Breast epithelium (tissue), 4 donors: ENCODE measurements at regions not wholly inside any gene's neighbourhood (a gene's known extent, or its start where the extent isn't known, plus 50 kb on each side); places are given as distances from the start of the nearest gene placed in this dataset.

Source experiments
- DNase-seq, 2 donors: peaks; one replicate each; pipeline ENCODE4 v3.0.0-alpha.2; 2019; ENCODE audit warnings: low spot score in 2 of 2
- H3K27ac ChIP-seq, 2 donors: fragments of 200-600 bp; sonication (generic) in 1 of 2; one replicate each; pipeline ENCODE4 v1.5.1; 2016 to 2019; ENCODE audit warnings: mild to moderate bottlenecking in 1 of 2
- H3K27me3 ChIP-seq, 2 donors: fragments of 200-600 bp; sonication (generic) in 1 of 2; one replicate each; pipeline versions ENCODE4 v1.5.1 to v1.6.0; 2017 to 2019; ENCODE audit warnings: control low read depth in 1 of 2, mild to moderate bottlenecking in 1 of 2
- H3K36me3 ChIP-seq: fragments of 200-600 bp; one replicate; pipeline ENCODE4 v1.5.1; 2019
- H3K4me1 ChIP-seq, 2 donors: fragments of 200-600 bp; sonication (generic); one replicate each; pipeline ENCODE4 v1.5.1; 2016 to 2019; ENCODE audit warnings: control low read depth in 1 of 2
- H3K4me3 ChIP-seq, 3 donors: fragments of 200-600 bp; sonication (generic); 1 replicate in 2 of 3; 2 replicates in 1 of 3; pipeline ENCODE4 v1.5.1; 2016 to 2019; ENCODE audit warnings: mild to moderate bottlenecking in 3 of 3, moderate library complexity in 2 of 3
- H3K9me3 ChIP-seq, 2 donors: fragments of 200-600 bp; sonication (generic) in 1 of 2; one replicate each; pipeline ENCODE4 v1.5.1; 2016 to 2019; ENCODE audit warnings: control low read depth in 1 of 2
- CTCF ChIP-seq, 3 donors: fragments of 450-650 bp; IDR thresholded peaks; one replicate each; pipeline ENCODE4 v1.5.1; 2016 to 2017; ENCODE audit warnings: antibody characterized with exemption in 3 of 3, mild to moderate bottlenecking in 3 of 3, moderate library complexity in 3 of 3
- POLR2A ChIP-seq: fragments of 450-650 bp; IDR thresholded peaks from one replicate; pipeline ENCODE4 v1.6.1; 2016; ENCODE audit warnings: antibody characterized with exemption, mild to moderate bottlenecking, moderate library complexity
- POLR2AphosphoS5 ChIP-seq, 3 donors: sonication (generic); formaldehyde crosslinking; IDR thresholded peaks; one replicate each; pipeline ENCODE4 v1.6.1; 2017; ENCODE audit warnings: antibody characterized with exemption in 3 of 3
- intact Hi-C: fragments of 100-400 bp; cut with DNase I; formaldehyde crosslinking; loops from one replicate; pipeline ENCODE4 v1.15.1; 2023; ENCODE audit warnings: low total_unique reads

GRCh38 chr4:123110147-123110546, 187.8 kb upstream of the NUDT6 start:
- H3K27ac ChIP-seq = no peak overlapping the region

GRCh38 chr4:123110685-123111084, 188.3 kb upstream of the NUDT6 start:
- H3K36me3 ChIP-seq = no peaks in the 10 kb centered on the region
- H3K4me3 ChIP-seq = no peak overlapping the region
- no peak for TF ChIP-seq POLR2A
- no peak for TF ChIP-seq POLR2AphosphoS5 (IDR thresholded peaks at IDR 0.05)
- TF ChIP-seq CTCF (IDR thresholded peaks at IDR 0.05) = no peak
- intact Hi-C loops = no loop called here
- H3K27me3 ChIP-seq = no peaks in the 10 kb centered on the region
- no peak for DNase-seq
- H3K27ac ChIP-seq = no peak overlapping the region
- no peaks in the 10 kb centered on the region for H3K4me1 ChIP-seq
- peaks cover 5 to 12% of the 10 kb centered on the region in 2 donors for H3K9me3 ChIP-seq

More at GRCh38 chr4:123110147-123110546, 187.8 kb upstream of the NUDT6 start:
- no peaks in the 10 kb centered on the region for H3K36me3 ChIP-seq
- no peaks in the 10 kb centered on the region for H3K27me3 ChIP-seq
- no peak for DNase-seq
- H3K9me3 ChIP-seq = peaks cover 5 to 12% of the 10 kb centered on the region in 2 donors
- no peak overlapping the region for H3K4me3 ChIP-seq
- intact Hi-C loops = no loop called here
- TF ChIP-seq CTCF (IDR thresholded peaks at IDR 0.05) (no peak), POLR2A (no peak), POLR2AphosphoS5 (IDR thresholded peaks at IDR 0.05) (no peak)
- H3K4me1 ChIP-seq = no peaks in the 10 kb centered on the region

GRCh38 chr4:123113155-123113554, 190.8 kb upstream of the NUDT6 start:
- no peak overlapping the region for H3K4me3 ChIP-seq
- H3K9me3 ChIP-seq = peaks cover 5 to 12% of the 10 kb centered on the region in 2 donors
- no peaks in the 10 kb centered on the region for H3K27me3 ChIP-seq
- intact Hi-C loops = no loop called here
- no peak overlapping the region for H3K27ac ChIP-seq
- TF ChIP-seq POLR2AphosphoS5 (IDR thresholded peaks at IDR 0.05) (no peak), CTCF (IDR thresholded peaks at IDR 0.05) (no peak), POLR2A (no peak)
- DNase-seq = no peak
- no peaks in the 10 kb centered on the region for H3K4me1 ChIP-seq
- H3K36me3 ChIP-seq = no peaks in the 10 kb centered on the region

- H3K9me3 ChIP-seq = peaks cover 5 to 12% of the 10 kb centered on the region in 2 donors
- H3K4me3 ChIP-seq = no peak overlapping the region
- no peak for DNase-seq
- intact Hi-C loops = no loop called here
- H3K4me1 ChIP-seq = no peaks in the 10 kb centered on the region
- H3K27me3 ChIP-seq = no peaks in the 10 kb centered on the region
- H3K27ac ChIP-seq = no peak overlapping the region
- H3K36me3 ChIP-seq = no peaks in the 10 kb centered on the region
- no peak for TF ChIP-seq CTCF (IDR thresholded peaks at IDR 0.05)
- no peak for TF ChIP-seq POLR2AphosphoS5 (IDR thresholded peaks at IDR 0.05)
- no peak for TF ChIP-seq POLR2A
These were observed 191.9 kb upstream of the NUDT6 start for GRCh38 chr4:123114084-123114914.

GRCh38 chr4:123114915-123115756, 192.7 kb upstream of the NUDT6 start:
- no peak for DNase-seq
- Histone ChIP-seq H3K4me3 (no peak overlapping the region), H3K4me1 (no peaks in the 10 kb centered on the region), H3K27me3 (no peaks in the 10 kb centered on the region), H3K27ac (no peak overlapping the region), H3K9me3 (peaks cover 5 to 12% of the 10 kb centered on the region in 2 donors), H3K36me3 (no peaks in the 10 kb centered on the region)
- intact Hi-C loops = no loop called here
- TF ChIP-seq POLR2A = no peak
- no peak for TF ChIP-seq POLR2AphosphoS5 (IDR thresholded peaks at IDR 0.05)
- no peak for TF ChIP-seq CTCF (IDR thresholded peaks at IDR 0.05)
